Hepatocyte (in vitro differentiated cells): ENCODE measurements at regions not wholly inside any gene's neighbourhood (a gene's known extent, or its start where the extent isn't known, plus 50 kb on each side); places are given as distances from the start of the nearest gene placed in this dataset.

Experiments
- EZH2 ChIP-seq: fragments of 200-600 bp; sonication (generic); IDR thresholded peaks from 2 replicates; pipeline ENCODE4 v1.6.1; 2016; ENCODE audit warnings: antibody characterized with exemption, mild to moderate bottlenecking, borderline replicate concordance
- EZH2phosphoT487 ChIP-seq: fragments of 200-600 bp; sonication (generic); IDR thresholded peaks from one replicate; pipeline ENCODE4 v1.6.1; 2018; ENCODE audit warnings: antibody characterized with exemption, mild to moderate bottlenecking, low read depth, moderate library complexity; ENCODE audit not compliant: unreplicated experiment, severe bottlenecking
- TF ChIP-seq, protein P1 (sequence below): fragments of 200-600 bp; sonication (generic); IDR thresholded peaks from 2 replicates; pipeline ENCODE4 v1.5.1; 2016; ENCODE audit warnings: antibody characterized with exemption, mild to moderate bottlenecking; ENCODE audit not compliant: poor library complexity

- TF ChIP-seq, protein P1, sequence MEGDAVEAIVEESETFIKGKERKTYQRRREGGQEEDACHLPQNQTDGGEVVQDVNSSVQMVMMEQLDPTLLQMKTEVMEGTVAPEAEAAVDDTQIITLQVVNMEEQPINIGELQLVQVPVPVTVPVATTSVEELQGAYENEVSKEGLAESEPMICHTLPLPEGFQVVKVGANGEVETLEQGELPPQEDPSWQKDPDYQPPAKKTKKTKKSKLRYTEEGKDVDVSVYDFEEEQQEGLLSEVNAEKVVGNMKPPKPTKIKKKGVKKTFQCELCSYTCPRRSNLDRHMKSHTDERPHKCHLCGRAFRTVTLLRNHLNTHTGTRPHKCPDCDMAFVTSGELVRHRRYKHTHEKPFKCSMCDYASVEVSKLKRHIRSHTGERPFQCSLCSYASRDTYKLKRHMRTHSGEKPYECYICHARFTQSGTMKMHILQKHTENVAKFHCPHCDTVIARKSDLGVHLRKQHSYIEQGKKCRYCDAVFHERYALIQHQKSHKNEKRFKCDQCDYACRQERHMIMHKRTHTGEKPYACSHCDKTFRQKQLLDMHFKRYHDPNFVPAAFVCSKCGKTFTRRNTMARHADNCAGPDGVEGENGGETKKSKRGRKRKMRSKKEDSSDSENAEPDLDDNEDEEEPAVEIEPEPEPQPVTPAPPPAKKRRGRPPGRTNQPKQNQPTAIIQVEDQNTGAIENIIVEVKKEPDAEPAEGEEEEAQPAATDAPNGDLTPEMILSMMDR, result no peak
- TF ChIP-seq EZH2phosphoT487, result no peak
- TF ChIP-seq EZH2, result no peak
These were observed 68.5 kb upstream of the TENT5A start for GRCh38 chr6:81820980-81821379.
